ENCODE measurements at regions not wholly inside any gene's neighbourhood (a gene's known extent, or its start where the extent isn't known, plus 50 kb on each side); places are given as distances from the start of the nearest gene placed in this dataset.

DNA sequence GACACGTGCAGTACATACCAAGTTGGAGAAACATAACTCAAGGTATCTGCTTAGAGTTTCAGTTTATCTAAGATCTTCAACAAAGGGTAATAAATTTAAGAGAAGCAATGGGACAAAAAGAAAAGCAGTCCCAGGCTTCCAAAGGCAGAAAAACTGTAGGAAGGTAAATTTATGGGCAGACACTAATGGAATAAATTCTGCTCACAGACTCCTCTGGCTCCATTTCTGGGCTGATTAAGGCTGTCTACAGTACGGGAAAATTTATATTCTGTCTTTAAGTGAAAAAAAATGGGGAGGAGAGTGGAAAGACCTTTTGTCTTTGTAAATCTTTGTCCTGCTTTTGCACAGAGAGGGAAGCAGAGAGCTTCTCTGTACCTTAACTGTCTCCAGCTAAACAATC, 587.5 kb upstream of the IGFBP3 start:
- POLR2A ChIA-PET = no interaction called here
- no peaks in the 10 kb centered on the region for H3K27me3 Mint-ChIP-seq
- H3K36me3 Mint-ChIP-seq (ENCODE audit: low read depth) = no peaks in the 10 kb centered on the region
- H3K4me3 ChIP-seq (ENCODE audit: low read length) = no peak overlapping the region
- peaks cover 11% of the 10 kb centered on the region for H3K9me3 Mint-ChIP-seq
- DNase-seq (no peak), ATAC-seq (ENCODE audit: poor library complexity) (no peak)
- H3K27ac Mint-ChIP-seq = no peak overlapping the region
- H3K27ac ChIP-seq (ENCODE audit: low read depth in 1 of 2, low read length in 2 of 2) = no peak overlapping the region
- intact Hi-C loops (cut with DNase I, micrococcal nuclease) = no loop called here
- H3K27me3 ChIP-seq (ENCODE audit: control insufficient read depth in 1 of 2, insufficient read depth in 2 of 2, low read length in 2 of 2) = no peaks in the 10 kb centered on the region
- no peak overlapping the region for H3K4me3 Mint-ChIP-seq
- H3K4me1 Mint-ChIP-seq (ENCODE audit: low read depth) = no peaks in the 10 kb centered on the region
- H3K9me3 ChIP-seq (ENCODE audit: control insufficient read depth in 1 of 2, insufficient read depth in 1 of 2, low read length in 2 of 2) = no peaks in the 10 kb centered on the region
- H3K36me3 ChIP-seq (ENCODE audit: insufficient read depth, low read length) = no peaks in the 10 kb centered on the region
- no peaks in the 10 kb centered on the region for H3K4me1 ChIP-seq (ENCODE audit: insufficient read depth, low read length)
- TF ChIP-seq, protein P1, sequence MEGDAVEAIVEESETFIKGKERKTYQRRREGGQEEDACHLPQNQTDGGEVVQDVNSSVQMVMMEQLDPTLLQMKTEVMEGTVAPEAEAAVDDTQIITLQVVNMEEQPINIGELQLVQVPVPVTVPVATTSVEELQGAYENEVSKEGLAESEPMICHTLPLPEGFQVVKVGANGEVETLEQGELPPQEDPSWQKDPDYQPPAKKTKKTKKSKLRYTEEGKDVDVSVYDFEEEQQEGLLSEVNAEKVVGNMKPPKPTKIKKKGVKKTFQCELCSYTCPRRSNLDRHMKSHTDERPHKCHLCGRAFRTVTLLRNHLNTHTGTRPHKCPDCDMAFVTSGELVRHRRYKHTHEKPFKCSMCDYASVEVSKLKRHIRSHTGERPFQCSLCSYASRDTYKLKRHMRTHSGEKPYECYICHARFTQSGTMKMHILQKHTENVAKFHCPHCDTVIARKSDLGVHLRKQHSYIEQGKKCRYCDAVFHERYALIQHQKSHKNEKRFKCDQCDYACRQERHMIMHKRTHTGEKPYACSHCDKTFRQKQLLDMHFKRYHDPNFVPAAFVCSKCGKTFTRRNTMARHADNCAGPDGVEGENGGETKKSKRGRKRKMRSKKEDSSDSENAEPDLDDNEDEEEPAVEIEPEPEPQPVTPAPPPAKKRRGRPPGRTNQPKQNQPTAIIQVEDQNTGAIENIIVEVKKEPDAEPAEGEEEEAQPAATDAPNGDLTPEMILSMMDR (IDR thresholded peaks at IDR 0.05) = no peak
- CTCF ChIA-PET = no interaction called here

DNA sequence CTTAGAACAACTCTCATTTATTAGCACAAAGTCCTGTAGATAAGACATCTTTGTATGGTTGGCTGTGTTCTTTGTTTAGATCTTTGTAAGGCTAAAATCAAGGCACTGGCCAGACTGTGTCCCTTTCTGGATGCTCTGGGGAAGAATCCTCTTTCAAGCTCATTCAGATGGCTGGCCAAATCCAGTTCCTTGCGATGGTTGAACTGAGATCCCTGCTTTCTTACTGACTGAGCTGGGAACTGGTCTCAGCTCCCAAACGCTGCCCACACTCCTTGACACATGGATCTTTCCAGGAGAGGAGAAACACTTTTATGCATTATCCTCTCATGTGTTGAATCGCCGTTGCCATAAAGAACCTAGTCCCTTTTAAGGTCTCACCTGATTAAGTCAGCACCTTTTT, 586.5 kb upstream of the IGFBP3 start:
- no peaks in the 10 kb centered on the region for H3K9me3 ChIP-seq (ENCODE audit: control insufficient read depth in 1 of 2, insufficient read depth in 1 of 2, low read length in 2 of 2)
- ChIA-PET CTCF (no interaction called here), POLR2A (no interaction called here)

GRCh38 chr7:46494441-46494840, 573.4 kb upstream of the IGFBP3 start:
- Mint-ChIP-seq H3K4me3 (no peak overlapping the region), H3K27ac (no peak overlapping the region), H3K27me3 (no peaks in the 10 kb centered on the region), H3K36me3 (ENCODE audit: low read depth) (no peaks in the 10 kb centered on the region), H3K9me3 (peaks cover 18% of the 10 kb centered on the region), H3K4me1 (ENCODE audit: low read depth) (no peaks in the 10 kb centered on the region)
- H3K36me3 ChIP-seq (ENCODE audit: insufficient read depth, low read length) = no peaks in the 10 kb centered on the region
- DNase-seq (no peak), ATAC-seq (ENCODE audit: poor library complexity) (no peak)
- intact Hi-C loops (cut with DNase I, micrococcal nuclease) = no loop called here
- ChIA-PET CTCF (no interaction called here), POLR2A (no interaction called here)
- no peak overlapping the region for H3K27ac ChIP-seq (ENCODE audit: low read depth in 1 of 2, low read length in 2 of 2)
- no peak overlapping the region for H3K4me3 ChIP-seq (ENCODE audit: low read length)
- no peaks in the 10 kb centered on the region for H3K4me1 ChIP-seq (ENCODE audit: insufficient read depth, low read length)
- TF ChIP-seq, protein P1 (IDR thresholded peaks at IDR 0.05) = no peak
- no peaks in the 10 kb centered on the region for H3K27me3 ChIP-seq (ENCODE audit: control insufficient read depth in 1 of 2, insufficient read depth in 2 of 2, low read length in 2 of 2)
- H3K9me3 ChIP-seq (ENCODE audit: control insufficient read depth in 1 of 2, insufficient read depth in 1 of 2, low read length in 2 of 2) = no peaks in the 10 kb centered on the region

More for the DNA sequence above, 586.5 kb upstream of the IGFBP3 start:
- Histone ChIP-seq H3K4me1 (ENCODE audit: insufficient read depth, low read length) (no peaks in the 10 kb centered on the region), H3K4me3 (ENCODE audit: low read length) (no peak overlapping the region), H3K36me3 (ENCODE audit: insufficient read depth, low read length) (no peaks in the 10 kb centered on the region), H3K27ac (ENCODE audit: low read depth in 1 of 2, low read length in 2 of 2) (no peak overlapping the region), H3K27me3 (ENCODE audit: control insufficient read depth in 1 of 2, insufficient read depth in 2 of 2, low read length in 2 of 2) (no peaks in the 10 kb centered on the region)
- no peak for ATAC-seq (ENCODE audit: poor library complexity)
- DNase-seq = no peak
- no peak overlapping the region for H3K4me3 Mint-ChIP-seq
- H3K27ac Mint-ChIP-seq = no peak overlapping the region
- H3K36me3 Mint-ChIP-seq (ENCODE audit: low read depth) = no peaks in the 10 kb centered on the region
- no peaks in the 10 kb centered on the region for H3K27me3 Mint-ChIP-seq
- TF ChIP-seq, protein P1 (IDR thresholded peaks at IDR 0.05) = no peak
- H3K9me3 Mint-ChIP-seq = peaks cover 9% of the 10 kb centered on the region
- intact Hi-C loops (cut with DNase I, micrococcal nuclease) = no loop called here
- H3K4me1 Mint-ChIP-seq (ENCODE audit: low read depth) = no peaks in the 10 kb centered on the region

All from CD4-positive, alpha-beta T cell (primary cell).